WTC11 (cell line): ENCODE measurements at regions not wholly inside any gene's neighbourhood (a gene's known extent, or its start where the extent isn't known, plus 50 kb on each side); places are given as distances from the start of the nearest gene placed in this dataset.
A peak's percentile ranks its signal among the peaks of the same experiment; 100 is the strongest.

Experiments
- ATAC-seq: fragments of 200-7000 bp; cut with Tn5 transposase; 2 replicates; pipeline ENCODE4 v1.10.0; 2021; ENCODE audit warnings: mild to moderate bottlenecking, moderate library complexity
- CTCF ChIA-PET: fragments of 300-600 bp; sonication (Branson Sonifier 250); formaldehyde crosslinking; loops from one replicate; lab custom pipeline; 2021; ENCODE audit warnings: antibody characterized with exemption; lab: Charles Lee
- POLR2A ChIA-PET: fragments of 350-600 bp; sonication (Branson Sonifier 250); formaldehyde crosslinking; loops from one replicate; lab custom pipeline; 2021; ENCODE audit warnings: antibody characterized with exemption; lab: Charles Lee
- DNase-seq: peaks from one replicate; pipeline ENCODE4 v3.0.0; 2021; ENCODE audit warnings: low spot score
- H3K27ac Mint-ChIP-seq: 2 replicates; pipeline ENCODE4 v1.8.0; 2021; ENCODE audit warnings: mixed read lengths
- H3K27me3 Mint-ChIP-seq: 2 replicates; pipeline ENCODE4 v1.8.0; 2021; ENCODE audit warnings: low read depth, mild to moderate bottlenecking, moderate library complexity, mixed read lengths
- H3K36me3 Mint-ChIP-seq: 2 replicates; pipeline ENCODE4 v1.8.0; 2021; ENCODE audit warnings: mixed read lengths
- H3K4me1 Mint-ChIP-seq: 2 replicates; pipeline ENCODE4 v1.8.0; 2022; ENCODE audit warnings: mixed read lengths
- H3K4me3 Mint-ChIP-seq: 2 replicates; pipeline ENCODE4 v1.8.0; 2021; ENCODE audit warnings: mild to moderate bottlenecking, moderate library complexity, mixed read lengths
- H3K9me3 Mint-ChIP-seq: 2 replicates; pipeline ENCODE4 v1.8.0; 2021; ENCODE audit warnings: mixed read lengths
- ATF1 ChIP-seq: sonication (generic); formaldehyde crosslinking; IDR thresholded peaks from 2 replicates; pipeline ENCODE4 v1.8.1; 2023; ENCODE audit warnings: mild to moderate bottlenecking, moderate library complexity, missing genetic modification reagents
- CREM ChIP-seq: sonication (generic); formaldehyde crosslinking; IDR thresholded peaks from 2 replicates; pipeline ENCODE4 v1.8.1; 2022; ENCODE audit warnings: mild to moderate bottlenecking, missing genetic modification reagents, moderate library complexity
- FOXJ3 ChIP-seq: sonication (generic); formaldehyde crosslinking; IDR thresholded peaks from 2 replicates; pipeline ENCODE4 v1.9.0; 2021; ENCODE audit warnings: missing genetic modification reagents, mild to moderate bottlenecking, borderline replicate concordance
- FOXK1 ChIP-seq: sonication (generic); formaldehyde crosslinking; IDR thresholded peaks from 2 replicates; pipeline ENCODE4 v1.8.0; 2022; ENCODE audit warnings: mild to moderate bottlenecking, moderate library complexity, missing genetic modification reagents
- FOXP1 ChIP-seq: sonication (generic); formaldehyde crosslinking; IDR thresholded peaks from 2 replicates; pipeline ENCODE4 v1.8.0; 2022; ENCODE audit warnings: missing genetic modification reagents, mild to moderate bottlenecking, moderate library complexity, borderline replicate concordance
- GRHL2 ChIP-seq: fragments of 250-450 bp; sonication (Bioruptor Pico); IDR thresholded peaks from 2 replicates; pipeline ENCODE4 v1.8.0; 2022; ENCODE audit warnings: mild to moderate bottlenecking, moderate library complexity; ENCODE audit not compliant: insufficient replicate concordance, severe bottlenecking
- MXD4 ChIP-seq: fragments of 250-450 bp; sonication (Bioruptor Pico); IDR thresholded peaks from 2 replicates; pipeline ENCODE4 v1.8.0; 2021; ENCODE audit warnings: mild to moderate bottlenecking, moderate library complexity, borderline replicate concordance
- NFYB ChIP-seq: sonication (generic); formaldehyde crosslinking; conservative IDR thresholded peaks from 2 replicates; pipeline ENCODE4 v1.8.0; 2022; ENCODE audit warnings: low read depth, missing genetic modification reagents
- NR1H2 ChIP-seq: sonication (generic); formaldehyde crosslinking; IDR thresholded peaks from 2 replicates; pipeline ENCODE4 v1.9.0; 2021; ENCODE audit warnings: mild to moderate bottlenecking, moderate library complexity, missing genetic modification reagents
- NR3C1 ChIP-seq: sonication (generic); formaldehyde crosslinking; conservative IDR thresholded peaks from 2 replicates; pipeline ENCODE4 v1.8.1; 2023; ENCODE audit warnings: low read depth, mild to moderate bottlenecking, missing genetic modification reagents
- SMAD3 ChIP-seq: sonication (generic); formaldehyde crosslinking; IDR thresholded peaks from 2 replicates; pipeline ENCODE4 v1.8.0; 2022; ENCODE audit warnings: missing genetic modification reagents, mild to moderate bottlenecking, borderline replicate concordance
- ZBTB21 ChIP-seq: sonication (generic); formaldehyde crosslinking; IDR thresholded peaks from 2 replicates; pipeline ENCODE4 v1.8.1; 2023; ENCODE audit warnings: mild to moderate bottlenecking, missing genetic modification reagents, borderline replicate concordance
- ZNF121 ChIP-seq: sonication (generic); formaldehyde crosslinking; IDR thresholded peaks from 2 replicates; pipeline ENCODE4 v1.8.0; 2023; ENCODE audit warnings: missing genetic modification reagents
- ZNF396 ChIP-seq: fragments of 250-450 bp; sonication (Bioruptor Pico); IDR thresholded peaks from 2 replicates; pipeline ENCODE4 v1.8.0; 2021; ENCODE audit warnings: mild to moderate bottlenecking, moderate library complexity, borderline replicate concordance
- ZNF423 ChIP-seq: fragments of 250-450 bp; sonication (Bioruptor Pico); IDR thresholded peaks from 2 replicates; pipeline ENCODE4 v2.1.2; 2022; ENCODE audit warnings: mild to moderate bottlenecking, moderate library complexity
- TF ChIP-seq, protein P1 (sequence below): fragments of 250-450 bp; sonication (Bioruptor Pico); IDR thresholded peaks from 2 replicates; pipeline ENCODE4 v2.1.2; 2022; ENCODE audit warnings: mild to moderate bottlenecking, moderate library complexity
- TF ChIP-seq, protein P2 (sequence below): fragments of 250-450 bp; sonication (Bioruptor Pico); IDR thresholded peaks from 2 replicates; pipeline ENCODE4 v1.9.0; 2021; ENCODE audit warnings: moderate library complexity, mild to moderate bottlenecking, inconsistent platforms, borderline replicate concordance
- TF ChIP-seq, protein P3 (sequence below): sonication (generic); formaldehyde crosslinking; conservative IDR thresholded peaks from 2 replicates; pipeline ENCODE4 v1.8.1; 2022; ENCODE audit warnings: mild to moderate bottlenecking, missing genetic modification reagents
- TF ChIP-seq, protein P4 (sequence below): sonication (generic); formaldehyde crosslinking; IDR thresholded peaks from 2 replicates; pipeline ENCODE4 v1.8.1; 2022; ENCODE audit warnings: low read depth, mild to moderate bottlenecking, moderate library complexity, missing genetic modification reagents, borderline replicate concordance
- TF ChIP-seq, protein P5 (sequence below): sonication (generic); formaldehyde crosslinking; IDR thresholded peaks from 2 replicates; pipeline ENCODE4 v1.8.0; 2022; ENCODE audit warnings: missing genetic modification reagents
- TF ChIP-seq, protein P6 (sequence below): sonication (generic); formaldehyde crosslinking; IDR thresholded peaks from 2 replicates; pipeline ENCODE4 v1.8.0; 2022; ENCODE audit warnings: mild to moderate bottlenecking, missing genetic modification reagents
- TF ChIP-seq, protein P7 (sequence below): fragments of 200-600 bp; IDR thresholded peaks from 2 replicates; pipeline ENCODE4 v1.8.0; 2022; ENCODE audit warnings: antibody characterized with exemption

DNA sequence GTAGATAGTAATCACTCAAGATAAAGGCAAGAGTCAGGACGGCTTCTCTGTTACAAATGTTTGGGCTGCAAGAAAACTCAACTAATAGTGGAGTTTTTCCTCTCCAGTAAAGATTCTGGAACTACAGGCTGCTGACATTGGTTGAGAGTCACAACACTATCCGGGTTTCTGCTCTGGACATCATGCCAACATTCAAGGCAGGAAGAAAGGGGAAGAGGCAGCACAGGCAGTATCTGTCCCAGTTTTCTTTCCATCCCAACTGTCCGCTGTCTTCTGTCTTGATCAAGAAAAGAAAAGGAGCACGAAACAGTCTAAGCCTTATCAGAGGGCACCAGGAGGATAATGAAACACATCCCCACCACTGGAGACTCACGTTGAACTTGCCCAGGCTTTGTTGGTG, 132.1 kb downstream of the MAIP1 start (continued):
- TF ChIP-seq, protein P1, sequence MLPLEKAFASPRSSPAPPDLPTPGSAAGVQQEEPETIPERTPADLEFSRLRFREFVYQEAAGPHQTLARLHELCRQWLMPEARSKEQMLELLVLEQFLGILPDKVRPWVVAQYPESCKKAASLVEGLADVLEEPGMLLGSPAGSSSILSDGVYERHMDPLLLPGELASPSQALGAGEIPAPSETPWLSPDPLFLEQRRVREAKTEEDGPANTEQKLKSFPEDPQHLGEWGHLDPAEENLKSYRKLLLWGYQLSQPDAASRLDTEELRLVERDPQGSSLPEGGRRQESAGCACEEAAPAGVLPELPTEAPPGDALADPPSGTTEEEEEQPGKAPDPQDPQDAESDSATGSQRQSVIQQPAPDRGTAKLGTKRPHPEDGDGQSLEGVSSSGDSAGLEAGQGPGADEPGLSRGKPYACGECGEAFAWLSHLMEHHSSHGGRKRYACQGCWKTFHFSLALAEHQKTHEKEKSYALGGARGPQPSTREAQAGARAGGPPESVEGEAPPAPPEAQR (CRISPR knock-in tag) = no peak
- TF ChIP-seq, protein P2, sequence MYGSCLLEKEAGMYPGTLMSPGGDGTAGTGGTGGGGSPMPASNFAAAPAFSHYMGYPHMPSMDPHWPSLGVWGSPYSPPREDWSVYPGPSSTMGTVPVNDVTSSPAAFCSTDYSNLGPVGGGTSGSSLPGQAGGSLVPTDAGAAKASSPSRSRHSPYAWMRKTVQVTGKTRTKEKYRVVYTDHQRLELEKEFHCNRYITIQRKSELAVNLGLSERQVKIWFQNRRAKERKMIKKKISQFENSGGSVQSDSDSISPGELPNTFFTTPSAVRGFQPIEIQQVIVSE = no peak
- TF ChIP-seq FOXP1 (no peak), SMAD3 (CRISPR knock-in tag) (no peak), NR3C1 (CRISPR knock-in tag) (no peak), FOXK1 (CRISPR knock-in tag) (no peak), NFYB (no peak)
- TF ChIP-seq, protein P3, sequence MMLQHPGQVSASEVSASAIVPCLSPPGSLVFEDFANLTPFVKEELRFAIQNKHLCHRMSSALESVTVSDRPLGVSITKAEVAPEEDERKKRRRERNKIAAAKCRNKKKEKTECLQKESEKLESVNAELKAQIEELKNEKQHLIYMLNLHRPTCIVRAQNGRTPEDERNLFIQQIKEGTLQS (CRISPR knock-in tag) = no peak

DNA sequence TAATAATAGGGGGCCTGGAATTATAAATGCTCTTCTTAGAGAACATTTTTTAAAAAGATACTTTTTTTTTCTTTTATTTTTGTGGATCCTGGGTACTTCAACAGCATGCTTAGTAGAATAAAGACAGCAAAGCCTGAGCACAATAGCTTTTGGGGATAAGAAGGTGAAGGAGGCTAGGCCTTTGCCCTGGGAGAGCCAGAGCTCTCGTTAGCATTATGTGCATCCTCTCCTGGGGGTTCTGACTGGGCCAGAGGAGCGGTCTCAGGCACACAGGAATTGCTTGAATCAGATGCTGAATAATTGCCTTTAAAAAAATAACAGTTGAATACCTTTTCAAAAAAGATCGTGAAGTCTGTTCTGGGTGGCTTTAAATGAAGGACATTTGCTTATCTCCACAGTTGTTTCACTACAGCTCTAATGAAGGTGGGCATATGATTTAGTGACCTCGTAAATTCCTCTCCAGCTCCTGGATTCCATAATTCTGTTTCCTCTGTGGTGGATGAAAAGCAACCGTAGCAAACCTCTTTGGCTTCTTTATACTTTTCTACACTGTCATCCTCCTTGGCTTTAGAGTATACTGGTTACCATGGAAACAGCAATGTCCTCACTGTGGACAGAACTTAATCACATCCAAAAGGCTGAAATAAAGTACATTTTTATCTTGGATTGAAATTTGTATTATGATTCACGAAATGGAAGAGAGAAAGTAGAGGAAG, 133.8 kb downstream of the MAIP1 start:
- POLR2A ChIA-PET = no interaction called here

DNA sequence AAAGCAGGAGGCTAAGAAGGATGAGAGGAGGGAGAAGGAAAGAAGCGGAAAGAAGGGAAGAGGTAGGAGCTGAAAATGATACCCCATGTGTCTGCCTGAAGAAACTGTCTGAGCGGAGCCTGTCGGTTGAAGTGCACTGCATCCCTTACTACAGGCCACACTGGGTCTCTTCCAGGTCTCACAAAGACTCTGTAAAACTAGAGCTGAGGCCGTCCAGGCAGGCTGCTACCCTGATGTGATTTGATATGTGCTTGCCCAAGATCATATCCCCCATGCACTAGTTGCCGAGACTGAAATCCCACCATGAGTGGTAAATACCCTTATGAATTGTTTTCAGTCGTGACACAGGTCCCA, 134.4 kb downstream of the MAIP1 start:
- CTCF ChIA-PET = interaction anchor here (0.8 to 1.0 kb wide), 2 partner anchors 47 to 110 kb away, joined by 3 read pairs; no protein-coding TSS in a partner anchor
- Mint-ChIP-seq H3K27ac (no peak overlapping the region), H3K9me3 (0 out of 2 replicates have a peak, but pooled peaks cover 4% of the 10 kb centered on the region), H3K4me1 (peaks cover 50% of the 10 kb centered on the region), H3K27me3 (no peaks in the 10 kb centered on the region), H3K36me3 (no peaks in the 10 kb centered on the region), H3K4me3 (no peak overlapping the region)
- no peak for ATAC-seq
- POLR2A ChIA-PET = no interaction called here
- no peak for DNase-seq
- TF ChIP-seq, protein P4, sequence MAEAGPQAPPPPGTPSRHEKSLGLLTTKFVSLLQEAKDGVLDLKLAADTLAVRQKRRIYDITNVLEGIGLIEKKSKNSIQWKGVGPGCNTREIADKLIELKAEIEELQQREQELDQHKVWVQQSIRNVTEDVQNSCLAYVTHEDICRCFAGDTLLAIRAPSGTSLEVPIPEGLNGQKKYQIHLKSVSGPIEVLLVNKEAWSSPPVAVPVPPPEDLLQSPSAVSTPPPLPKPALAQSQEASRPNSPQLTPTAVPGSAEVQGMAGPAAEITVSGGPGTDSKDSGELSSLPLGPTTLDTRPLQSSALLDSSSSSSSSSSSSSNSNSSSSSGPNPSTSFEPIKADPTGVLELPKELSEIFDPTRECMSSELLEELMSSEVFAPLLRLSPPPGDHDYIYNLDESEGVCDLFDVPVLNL (CRISPR knock-in tag) = no peak
- TF ChIP-seq, protein P3 (CRISPR knock-in tag) = no peak
- TF ChIP-seq, protein P5, sequence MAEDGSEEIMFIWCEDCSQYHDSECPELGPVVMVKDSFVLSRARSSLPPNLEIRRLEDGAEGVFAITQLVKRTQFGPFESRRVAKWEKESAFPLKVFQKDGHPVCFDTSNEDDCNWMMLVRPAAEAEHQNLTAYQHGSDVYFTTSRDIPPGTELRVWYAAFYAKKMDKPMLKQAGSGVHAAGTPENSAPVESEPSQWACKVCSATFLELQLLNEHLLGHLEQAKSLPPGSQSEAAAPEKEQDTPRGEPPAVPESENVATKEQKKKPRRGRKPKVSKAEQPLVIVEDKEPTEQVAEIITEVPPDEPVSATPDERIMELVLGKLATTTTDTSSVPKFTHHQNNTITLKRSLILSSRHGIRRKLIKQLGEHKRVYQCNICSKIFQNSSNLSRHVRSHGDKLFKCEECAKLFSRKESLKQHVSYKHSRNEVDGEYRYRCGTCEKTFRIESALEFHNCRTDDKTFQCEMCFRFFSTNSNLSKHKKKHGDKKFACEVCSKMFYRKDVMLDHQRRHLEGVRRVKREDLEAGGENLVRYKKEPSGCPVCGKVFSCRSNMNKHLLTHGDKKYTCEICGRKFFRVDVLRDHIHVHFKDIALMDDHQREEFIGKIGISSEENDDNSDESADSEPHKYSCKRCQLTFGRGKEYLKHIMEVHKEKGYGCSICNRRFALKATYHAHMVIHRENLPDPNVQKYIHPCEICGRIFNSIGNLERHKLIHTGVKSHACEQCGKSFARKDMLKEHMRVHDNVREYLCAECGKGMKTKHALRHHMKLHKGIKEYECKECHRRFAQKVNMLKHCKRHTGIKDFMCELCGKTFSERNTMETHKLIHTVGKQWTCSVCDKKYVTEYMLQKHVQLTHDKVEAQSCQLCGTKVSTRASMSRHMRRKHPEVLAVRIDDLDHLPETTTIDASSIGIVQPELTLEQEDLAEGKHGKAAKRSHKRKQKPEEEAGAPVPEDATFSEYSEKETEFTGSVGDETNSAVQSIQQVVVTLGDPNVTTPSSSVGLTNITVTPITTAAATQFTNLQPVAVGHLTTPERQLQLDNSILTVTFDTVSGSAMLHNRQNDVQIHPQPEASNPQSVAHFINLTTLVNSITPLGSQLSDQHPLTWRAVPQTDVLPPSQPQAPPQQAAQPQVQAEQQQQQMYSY (CRISPR knock-in tag) = no peak
- TF ChIP-seq ZBTB21 (CRISPR knock-in tag) (no peak), MXD4 (CRISPR knock-in tag) (no peak), ATF1 (no peak), GRHL2 (CRISPR knock-in tag) (no peak), NR1H2 (CRISPR knock-in tag) (no peak), CREM (CRISPR knock-in tag) (no peak), ZNF121 (CRISPR knock-in tag) (no peak), FOXJ3 (CRISPR knock-in tag) (no peak)
- TF ChIP-seq, protein P6, sequence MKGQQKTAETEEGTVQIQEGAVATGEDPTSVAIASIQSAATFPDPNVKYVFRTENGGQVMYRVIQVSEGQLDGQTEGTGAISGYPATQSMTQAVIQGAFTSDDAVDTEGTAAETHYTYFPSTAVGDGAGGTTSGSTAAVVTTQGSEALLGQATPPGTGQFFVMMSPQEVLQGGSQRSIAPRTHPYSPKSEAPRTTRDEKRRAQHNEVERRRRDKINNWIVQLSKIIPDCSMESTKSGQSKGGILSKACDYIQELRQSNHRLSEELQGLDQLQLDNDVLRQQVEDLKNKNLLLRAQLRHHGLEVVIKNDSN (CRISPR knock-in tag) = no peak

More for the DNA sequence above, 133.8 kb downstream of the MAIP1 start:
- 0 out of 2 replicates have a peak, but pooled peaks cover 4% of the 10 kb centered on the region for H3K9me3 Mint-ChIP-seq
- CTCF ChIA-PET = interaction anchor here (0.8 to 1.0 kb wide), 2 partner anchors 48 to 111 kb away, joined by 3 read pairs; no protein-coding TSS in a partner anchor
- peak overlapping the region; percentile 57; the same call in 1 of the 2 replicates for H3K27ac Mint-ChIP-seq
- H3K4me3 Mint-ChIP-seq = no peak overlapping the region
- peak; percentile 64 for ATAC-seq
- DNase-seq = no peak
- H3K27me3 Mint-ChIP-seq = no peaks in the 10 kb centered on the region
- peaks cover 50% of the 10 kb centered on the region for H3K4me1 Mint-ChIP-seq
- TF ChIP-seq ZNF423 (CRISPR knock-in tag) (no peak), ZNF396 (CRISPR knock-in tag) (no peak)
- TF ChIP-seq, protein P7, sequence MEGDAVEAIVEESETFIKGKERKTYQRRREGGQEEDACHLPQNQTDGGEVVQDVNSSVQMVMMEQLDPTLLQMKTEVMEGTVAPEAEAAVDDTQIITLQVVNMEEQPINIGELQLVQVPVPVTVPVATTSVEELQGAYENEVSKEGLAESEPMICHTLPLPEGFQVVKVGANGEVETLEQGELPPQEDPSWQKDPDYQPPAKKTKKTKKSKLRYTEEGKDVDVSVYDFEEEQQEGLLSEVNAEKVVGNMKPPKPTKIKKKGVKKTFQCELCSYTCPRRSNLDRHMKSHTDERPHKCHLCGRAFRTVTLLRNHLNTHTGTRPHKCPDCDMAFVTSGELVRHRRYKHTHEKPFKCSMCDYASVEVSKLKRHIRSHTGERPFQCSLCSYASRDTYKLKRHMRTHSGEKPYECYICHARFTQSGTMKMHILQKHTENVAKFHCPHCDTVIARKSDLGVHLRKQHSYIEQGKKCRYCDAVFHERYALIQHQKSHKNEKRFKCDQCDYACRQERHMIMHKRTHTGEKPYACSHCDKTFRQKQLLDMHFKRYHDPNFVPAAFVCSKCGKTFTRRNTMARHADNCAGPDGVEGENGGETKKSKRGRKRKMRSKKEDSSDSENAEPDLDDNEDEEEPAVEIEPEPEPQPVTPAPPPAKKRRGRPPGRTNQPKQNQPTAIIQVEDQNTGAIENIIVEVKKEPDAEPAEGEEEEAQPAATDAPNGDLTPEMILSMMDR = no peak
- TF ChIP-seq, all 79 proteins: peak for 0
- H3K36me3 Mint-ChIP-seq = no peaks in the 10 kb centered on the region
